HepG2 (cell line): ENCODE measurements at regions not wholly inside any gene's neighbourhood (a gene's known extent, or its start where the extent isn't known, plus 50 kb on each side); places are given as distances from the start of the nearest gene placed in this dataset.

ENCODE experiments used
- ATAC-seq: fragments of 200-7000 bp; cut with Tn5 transposase; 3 replicates; pipeline ENCODE4 v1.9.1; 2020; ENCODE audit warnings: mild to moderate bottlenecking, moderate library complexity
- BruUV-seq: library from RNA; stranded (reverse); fragments of 400-500 nt; replicated peaks from 2 replicates; lab custom pipeline; 2021; lab: Mats Ljungman, UMichigan
- CTCF ChIA-PET: fragments of 300-600 bp; formaldehyde crosslinking; extraction: SDS; loops from one replicate; lab custom pipeline; 2021; ENCODE audit warnings: low total read pairs, inconsistent platforms, low intra/inter-chr PET ratio; lab: Yijun Ruan, JAX
- POLR2A ChIA-PET: fragments of 350-600 bp; sonication (Branson Sonifier 250); formaldehyde crosslinking; loops from one replicate; lab custom pipeline; 2020; ENCODE audit warnings: antibody characterized with exemption, inconsistent platforms; lab: Yijun Ruan, JAX
- DNase-seq: peaks from one replicate; pipeline ENCODE4 v3.0.0-alpha.2; 2015; ENCODE audit warnings: low spot score
- FAIRE-seq: peaks from 3 replicates; lab custom pipeline; 2011; peaks lifted over from hg19 to GRCh38; lab: Jason Lieb, UNC
- H2AFZ ChIP-seq: one replicate; pipeline ENCODE4 v1.6.1; 2011; ENCODE audit warnings: low read length, inconsistent platforms
- H3K27ac ChIP-seq: fragments of 300-600 bp; 3 replicates; pipeline ENCODE4 v1.8.0; 2011; ENCODE audit warnings: mixed run types, mild to moderate bottlenecking, mixed read lengths, low read length, inconsistent platforms; ENCODE audit not compliant: insufficient read depth; ENCODE audit errors: extremely low read length
- H3K27me3 ChIP-seq, 2 experiments: fragments of 200-600 bp in 1 of 2; 2 replicates in 1 of 2; 3 replicates in 1 of 2; pipeline versions ENCODE4 v1.6.0 to v1.8.0; 2011; ENCODE audit warnings: low read length in 2 of 2, mild to moderate bottlenecking in 2 of 2, moderate library complexity in 2 of 2, inconsistent platforms in 1 of 2; ENCODE audit not compliant: insufficient read depth in 2 of 2, control insufficient read depth in 1 of 2
- H3K36me3 ChIP-seq, 2 experiments: fragments of 200-600 bp in 1 of 2; replicated peaks in 1 of 2; 2 replicates in 1 of 2; 3 replicates in 1 of 2; pipeline versions ENCODE4 v1.5.1 to v1.8.0; 2011; ENCODE audit warnings: low read length in 2 of 2, inconsistent platforms in 1 of 2; ENCODE audit not compliant: insufficient read depth in 2 of 2, control insufficient read depth in 1 of 2
- H3K4me1 ChIP-seq: 2 replicates; pipeline ENCODE4 v1.5.1; 2012; ENCODE audit warnings: low read length, inconsistent platforms; ENCODE audit not compliant: insufficient read depth
- H3K4me2 ChIP-seq: 2 replicates; pipeline ENCODE4 v1.6.0; 2011; ENCODE audit warnings: low read depth, low read length, inconsistent platforms
- H3K4me3 ChIP-seq, 3 experiments: fragments of 200-600 bp in 1 of 3; sonication (generic), shearing (Covaris generic) in 1 of 3; replicated peaks in 1 of 3; 2 replicates each; pipeline ENCODE4 v1.5.1; 2011 to 2016; ENCODE audit warnings: low read length in 3 of 3, inconsistent platforms in 2 of 3, low read depth in 2 of 3, mild to moderate bottlenecking in 2 of 3, control low read depth in 1 of 3, mixed read lengths in 1 of 3; ENCODE audit not compliant: insufficient read depth in 1 of 3
- H3K79me2 ChIP-seq: one replicate; pipeline ENCODE4 v1.6.1; 2011; ENCODE audit warnings: low read length, inconsistent platforms; ENCODE audit not compliant: insufficient read depth
- H3K9ac ChIP-seq: 2 replicates; pipeline ENCODE4 v1.6.0; 2011; ENCODE audit warnings: mild to moderate bottlenecking, low read depth, low read length, inconsistent platforms; ENCODE audit not compliant: insufficient read depth
- H3K9me3 ChIP-seq: 2 replicates; pipeline ENCODE4 v1.5.1; 2012; ENCODE audit warnings: mild to moderate bottlenecking, low read length
- H4K20me1 ChIP-seq: 2 replicates; pipeline ENCODE4 v1.6.0; 2011; ENCODE audit warnings: inconsistent platforms, mild to moderate bottlenecking, low read length, moderate library complexity; ENCODE audit not compliant: insufficient read depth
- ARID5B ChIP-seq: IDR thresholded peaks from 2 replicates; pipeline ENCODE4 v1.4.0; 2020; ENCODE audit warnings: mild to moderate bottlenecking, missing genetic modification reagents
- ATF5 ChIP-seq: sonication (generic); formaldehyde crosslinking; IDR thresholded peaks from 2 replicates; pipeline ENCODE4 v1.4.0; 2020; ENCODE audit warnings: mild to moderate bottlenecking, low read depth, missing genetic modification reagents
- IKZF4 ChIP-seq: sonication (generic); formaldehyde crosslinking; IDR thresholded peaks from 2 replicates; pipeline ENCODE4 v1.5.1; 2020; ENCODE audit warnings: borderline replicate concordance, mild to moderate bottlenecking, low read depth, missing genetic modification reagents; ENCODE audit errors: not compliant biosample characterization
- ZNF333 ChIP-seq: sonication (generic); formaldehyde crosslinking; IDR thresholded peaks from 2 replicates; pipeline ENCODE4 v1.4.0; 2020; ENCODE audit warnings: mild to moderate bottlenecking, missing genetic modification reagents, borderline replicate concordance
- ZNF414 ChIP-seq: sonication (generic); formaldehyde crosslinking; IDR thresholded peaks from 2 replicates; pipeline ENCODE4 v1.5.0; 2020; ENCODE audit warnings: missing genetic modification reagents
- ZNF431 ChIP-seq: sonication (generic); formaldehyde crosslinking; IDR thresholded peaks from 2 replicates; pipeline ENCODE4 v1.9.0; 2022; ENCODE audit warnings: missing genetic modification reagents, low read depth, mild to moderate bottlenecking, borderline replicate concordance
- ZSCAN31 ChIP-seq: sonication (generic); formaldehyde crosslinking; IDR thresholded peaks from 2 replicates; pipeline ENCODE4 v1.5.0; 2020; ENCODE audit warnings: low read depth, mild to moderate bottlenecking, missing genetic modification reagents
- WGBS: methylation state at CpG from one replicate; pipeline ENCODE4 v1.1.6; 2017; ENCODE audit warnings: low lambda C conversion rate; 5-methylcytosine and 5-hydroxymethylcytosine counted together
- in situ Hi-C: cut with HindIII; loops from 2 replicates; pipeline ENCODE4 v1.10.0; 2017; ENCODE audit warnings: low pct_unique_long_range_greater_than_20kb; ENCODE audit not compliant: extremely low pct_ligation_motif_present
- intact Hi-C: fragments of 100-400 bp; cut with micrococcal nuclease; formaldehyde crosslinking; loops from one replicate; pipeline ENCODE4 v1.10.0; 2022; ENCODE audit not compliant: unreplicated experiment

DNA sequence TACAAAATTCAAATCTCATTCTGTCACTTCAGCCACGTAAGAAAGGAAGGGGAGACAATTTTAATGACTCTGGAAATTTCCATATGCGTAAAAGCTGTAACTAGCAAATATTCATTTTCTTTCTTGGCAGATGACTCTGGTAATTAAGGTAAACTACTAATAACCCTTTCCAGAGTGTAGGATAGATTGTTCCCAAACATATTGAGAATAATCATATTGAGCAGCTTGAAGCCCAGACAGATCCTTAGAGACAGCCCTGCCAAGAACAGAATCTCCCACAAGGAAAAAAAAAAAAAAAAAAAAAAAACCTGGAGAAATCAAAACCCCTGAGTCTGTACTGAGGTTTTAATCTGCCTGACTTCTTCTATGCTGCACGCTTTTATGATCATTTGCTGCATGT is 163.6 kb upstream of the TMPO start (continued):
- no peak for TF ChIP-seq IKZF4
- no peak for TF ChIP-seq ZNF431 (CRISPR knock-in tag)
- no peak for TF ChIP-seq ATF5 (CRISPR knock-in tag)
- no peak for TF ChIP-seq ZSCAN31 (CRISPR knock-in tag)

DNA sequence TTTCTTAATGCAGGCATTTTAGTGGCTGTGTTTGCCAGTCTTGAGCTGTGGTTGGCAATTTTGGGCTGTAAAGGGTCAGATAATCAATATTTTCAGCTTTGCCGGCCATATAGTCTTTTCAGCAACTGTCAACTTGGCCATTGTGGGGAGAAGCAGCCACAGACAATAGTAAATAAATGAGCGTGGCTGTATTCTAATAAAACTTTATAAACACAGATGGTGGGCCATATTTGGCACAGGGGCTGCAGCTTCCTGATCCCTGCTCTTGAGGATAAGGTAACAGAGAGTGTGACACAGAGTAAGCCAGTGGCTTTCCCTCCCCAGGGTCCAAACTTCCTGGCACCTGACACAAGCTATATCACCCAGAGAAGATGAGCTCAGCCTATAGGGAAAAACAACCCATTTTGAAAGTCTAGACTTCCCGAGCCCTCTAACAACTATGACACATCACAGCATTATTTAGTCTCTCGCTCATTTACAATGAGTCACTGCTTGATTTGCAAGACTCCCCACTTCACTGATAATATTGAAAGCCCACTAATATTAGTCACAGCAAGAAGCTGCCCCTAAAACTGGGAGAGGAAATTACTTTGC is 163.1 kb upstream of the TMPO start:
- CTCF ChIA-PET, result no interaction called here
- TF ChIP-seq ZNF414 (CRISPR knock-in tag) (no peak), ZNF333 (CRISPR knock-in tag) (no peak), ARID5B (CRISPR knock-in tag) (no peak)
- no peaks in the 10 kb centered on the region for H3K36me3 ChIP-seq
- H3K27me3 ChIP-seq, result no peaks in the 10 kb centered on the region
- in situ Hi-C loops (no loop called here), intact Hi-C loops (no loop called here)
- BruUV-seq, result no TSS peak
- no peak for FAIRE-seq
- POLR2A ChIA-PET, result no interaction called here
- ATAC-seq, result no peak
- no peaks in the 10 kb centered on the region for H4K20me1 ChIP-seq
- H3K79me2 ChIP-seq, result no peaks in the 10 kb centered on the region
- WGBS, result 3% methylated on average over 4 of the region's 4 CpGs
- H3K4me1 ChIP-seq, result no peaks in the 10 kb centered on the region
- DNase-seq, result peak; percentile 10
- H3K9ac ChIP-seq, result no peak overlapping the region
- H2AFZ ChIP-seq, result no peak overlapping the region
- H3K4me2 ChIP-seq, result no peak overlapping the region
- no peak overlapping the region for H3K27ac ChIP-seq
- H3K4me3 ChIP-seq, result no peak overlapping the region
- no peaks in the 10 kb centered on the region for H3K9me3 ChIP-seq
